GM12892 (cell line): ENCODE measurements at regions not wholly inside any gene's neighbourhood (a gene's known extent, or its start where the extent isn't known, plus 50 kb on each side); places are given as distances from the start of the nearest gene placed in this dataset.

Experiments used
- POLR2A ChIP-seq: IDR thresholded peaks from 2 replicates; pipeline ENCODE4 v1.6.1; 2011; ENCODE audit warnings: low read depth, low read length, control low read depth
- TAF1 ChIP-seq: IDR thresholded peaks from 2 replicates; pipeline ENCODE4 v1.6.1; 2011; ENCODE audit warnings: low read depth, mild to moderate bottlenecking, control low read depth, low read length, borderline replicate concordance

- TF ChIP-seq POLR2A (no peak), TAF1 (no peak)
Measured at GRCh38 chr14:35222872-35223466, 69.2 kb upstream of the PSMA6 start.
